Upper lobe of right lung (tissue), 1 donor: ENCODE measurements at regions not wholly inside any gene's neighbourhood (a gene's known extent, or its start where the extent isn't known, plus 50 kb on each side); places are given as distances from the start of the nearest gene placed in this dataset.

ENCODE experiments used
- ATAC-seq: fragments of 200-7000 bp; cut with Tn5 transposase; one replicate; pipeline ENCODE4 v1.9.1; 2020; ENCODE audit warnings: mild to moderate bottlenecking, moderate library complexity
- DNase-seq: peaks from one replicate; pipeline ENCODE4 v3.0.0-alpha.2; 2020
- H3K27ac ChIP-seq: fragments of 200-600 bp; one replicate; pipeline ENCODE4 v1.8.0; 2022
- H3K27me3 ChIP-seq: fragments of 200-600 bp; one replicate; pipeline ENCODE4 v1.8.0; 2022; ENCODE audit warnings: mild to moderate bottlenecking
- H3K36me3 ChIP-seq: fragments of 200-600 bp; one replicate; pipeline ENCODE4 v1.8.0; 2022
- H3K4me1 ChIP-seq: fragments of 200-600 bp; one replicate; pipeline ENCODE4 v1.8.0; 2022
- H3K4me3 ChIP-seq: fragments of 200-600 bp; one replicate; pipeline ENCODE4 v1.8.0; 2022; ENCODE audit warnings: mild to moderate bottlenecking
- H3K9me3 ChIP-seq: fragments of 200-600 bp; one replicate; pipeline ENCODE4 v1.8.0; 2022
- CTCF ChIP-seq: fragments of 200-600 bp; IDR thresholded peaks from one replicate; pipeline ENCODE4 v1.8.0; 2022; ENCODE audit warnings: antibody characterized with exemption
- intact Hi-C: fragments of 100-400 bp; cut with DNase I; formaldehyde crosslinking; loops from one replicate; pipeline ENCODE4 v1.11.0; 2022
- donor health status: DM: no; HTN: yes; CAD: no; lungs with severe emphysema.

GRCh38 chr5:74382987-74383593, 257.4 kb downstream of the ENC1 start:
- peaks cover 13% of the 10 kb centered on the region for H3K4me1 ChIP-seq
- DNase-seq = no peak
- no peaks in the 10 kb centered on the region for H3K27me3 ChIP-seq
- TF ChIP-seq CTCF = no peak
- H3K27ac ChIP-seq = no peak overlapping the region
- no peak for ATAC-seq
- H3K4me3 ChIP-seq = no peak overlapping the region
- no peaks in the 10 kb centered on the region for H3K36me3 ChIP-seq
- intact Hi-C loops = no loop called here
- H3K9me3 ChIP-seq = no peaks in the 10 kb centered on the region

GRCh38 chr5:74382123-74382855, 258.2 kb downstream of the ENC1 start:
- Histone ChIP-seq H3K4me1 (peaks cover 13% of the 10 kb centered on the region), H3K27ac (no peak overlapping the region), H3K36me3 (no peaks in the 10 kb centered on the region), H3K4me3 (no peak overlapping the region), H3K27me3 (no peaks in the 10 kb centered on the region), H3K9me3 (no peaks in the 10 kb centered on the region)
- no peak for ATAC-seq
- intact Hi-C loops = no loop called here
- no peak for TF ChIP-seq CTCF
- DNase-seq = no peak

GRCh38 chr5:74380193-74380592, 260.3 kb downstream of the ENC1 start:
- Histone ChIP-seq H3K27me3 (no peaks in the 10 kb centered on the region), H3K4me3 (no peak overlapping the region), H3K9me3 (no peaks in the 10 kb centered on the region), H3K4me1 (peaks cover 12% of the 10 kb centered on the region), H3K36me3 (no peaks in the 10 kb centered on the region), H3K27ac (no peak overlapping the region)
- no peak for DNase-seq
- ATAC-seq = no peak
- no peak for TF ChIP-seq CTCF
- intact Hi-C loops = no loop called here

- intact Hi-C loops = no loop called here
- Histone ChIP-seq H3K4me3 (no peak overlapping the region), H3K9me3 (no peaks in the 10 kb centered on the region), H3K27ac (no peak overlapping the region), H3K36me3 (no peaks in the 10 kb centered on the region), H3K4me1 (peaks cover 7% of the 10 kb centered on the region), H3K27me3 (no peaks in the 10 kb centered on the region)
- no peak for TF ChIP-seq CTCF
- DNase-seq = no peak
- ATAC-seq = no peak
These were observed 262.1 kb downstream of the ENC1 start for GRCh38 chr5:74378464-74378863.

- ATAC-seq (no peak), DNase-seq (no peak)
- Histone ChIP-seq H3K27ac (no peak overlapping the region), H3K4me1 (no peaks in the 10 kb centered on the region), H3K4me3 (no peak overlapping the region), H3K27me3 (no peaks in the 10 kb centered on the region), H3K9me3 (no peaks in the 10 kb centered on the region), H3K36me3 (no peaks in the 10 kb centered on the region)
- TF ChIP-seq CTCF = no peak
- intact Hi-C loops = no loop called here
These were observed 264.3 kb downstream of the ENC1 start for GRCh38 chr5:74376187-74376586.
